Endodermal cell (in vitro differentiated cells): ENCODE measurements at regions not wholly inside any gene's neighbourhood (a gene's known extent, or its start where the extent isn't known, plus 50 kb on each side); places are given as distances from the start of the nearest gene placed in this dataset.

Source experiments
- DNase-seq: peaks from one replicate; pipeline ENCODE4 v3.0.0-alpha.2; 2017
- H3K27ac ChIP-seq: 2 replicates; pipeline ENCODE4 v1.5.1; 2013; ENCODE audit warnings: mild to moderate bottlenecking, low read depth, low read length, moderate library complexity
- H3K27me3 ChIP-seq: 2 replicates; pipeline ENCODE4 v1.6.1; 2013; ENCODE audit warnings: mild to moderate bottlenecking, low read length, moderate library complexity; ENCODE audit not compliant: insufficient read depth, control insufficient read depth, poor library complexity, severe bottlenecking
- H3K36me3 ChIP-seq: 2 replicates; pipeline ENCODE4 v1.7.0; 2013; ENCODE audit warnings: mild to moderate bottlenecking, low read length, moderate library complexity; ENCODE audit not compliant: control insufficient read depth, insufficient read depth
- H3K4me1 ChIP-seq: one replicate; pipeline ENCODE4 v1.7.0; 2013; ENCODE audit warnings: low read length; ENCODE audit not compliant: control insufficient read depth, insufficient read depth
- H3K4me3 ChIP-seq: 2 replicates; pipeline ENCODE4 v1.5.1; 2013; ENCODE audit warnings: mild to moderate bottlenecking, low read length, moderate library complexity
- H3K9ac ChIP-seq: 2 replicates; pipeline ENCODE4 v1.6.1; 2013; ENCODE audit warnings: mild to moderate bottlenecking, low read length, moderate library complexity; ENCODE audit not compliant: poor library complexity, severe bottlenecking; ENCODE audit errors: extremely low read depth
- H3K9me3 ChIP-seq: 2 replicates; pipeline ENCODE4 v1.6.1; 2013; ENCODE audit warnings: mild to moderate bottlenecking, low read length, moderate library complexity; ENCODE audit not compliant: control insufficient read depth
- H3K27ac Mint-ChIP-seq: 2 replicates; pipeline ENCODE4 v1.8.0; 2020; ENCODE audit warnings: mixed read lengths
- H3K27me3 Mint-ChIP-seq: 2 replicates; pipeline ENCODE4 v1.8.0; 2021; ENCODE audit warnings: mild to moderate bottlenecking, mixed read lengths; ENCODE audit not compliant: insufficient read depth
- H3K36me3 Mint-ChIP-seq: 2 replicates; pipeline ENCODE4 v1.8.0; 2020; ENCODE audit warnings: low read depth, mixed read lengths
- H3K4me1 Mint-ChIP-seq: 2 replicates; pipeline ENCODE4 v1.8.0; 2020; ENCODE audit warnings: mixed read lengths
- H3K4me3 Mint-ChIP-seq: 2 replicates; pipeline ENCODE4 v1.8.0; 2020; ENCODE audit warnings: mild to moderate bottlenecking, moderate library complexity, mixed read lengths
- H3K9me3 Mint-ChIP-seq: 2 replicates; pipeline ENCODE4 v1.8.0; 2020; ENCODE audit warnings: mild to moderate bottlenecking, mixed read lengths
- WGBS, 2 experiments: methylation state at CpG; one replicate each; pipeline versions ENCODE4 v1.1.5 to v1.1.7; 2013; ENCODE audit warnings: missing lambda C conversion rate in 2 of 2, mixed read lengths in 1 of 2; ENCODE audit not compliant: insufficient coverage in 1 of 2, insufficient read length in 1 of 2; 5-methylcytosine and 5-hydroxymethylcytosine counted together
- TF ChIP-seq, protein P1 (sequence below): fragments of 200-600 bp; sonication (generic); conservative IDR thresholded peaks from 2 replicates; pipeline ENCODE4 v1.5.0; 2021; ENCODE audit warnings: antibody characterized with exemption, mild to moderate bottlenecking

- DNase-seq: no peak
Measured at GRCh38 chr14:81890020-81890419, 356.4 kb upstream of the SEL1L start.

DNA sequence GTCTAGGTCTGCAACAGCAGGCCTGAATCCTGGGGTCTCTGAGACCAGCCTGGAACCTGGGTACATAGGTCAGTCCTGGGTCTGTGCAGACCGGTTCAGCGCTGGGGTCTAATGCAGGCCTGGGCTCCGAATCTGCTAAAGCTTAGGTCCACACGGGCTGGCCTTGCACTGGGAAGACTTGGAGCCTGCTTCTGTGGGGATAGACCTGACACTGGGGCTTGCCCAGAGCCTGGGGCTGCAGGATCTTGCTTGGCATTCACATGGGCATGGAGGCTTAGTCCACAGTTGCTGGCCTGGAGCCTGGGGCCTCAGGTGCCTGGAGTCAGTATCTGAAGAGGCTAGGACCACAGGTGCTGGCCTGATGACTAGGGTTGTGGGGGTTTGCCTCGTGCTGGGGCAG is 369.8 kb upstream of the SEL1L start:
- Mint-ChIP-seq H3K4me1 (no peaks in the 10 kb centered on the region), H3K9me3 (peaks cover 28% of the 10 kb centered on the region), H3K27ac (no peak overlapping the region), H3K27me3 (no peaks in the 10 kb centered on the region), H3K36me3 (no peaks in the 10 kb centered on the region), H3K4me3 (no peak overlapping the region)
- 85% methylated on average over 5 of the region's 5 CpGs; no CpG with 5 or more reads in 1 of the 2 experiments for WGBS, 2 experiments
- Histone ChIP-seq H3K9me3 (peaks cover 10% of the 10 kb centered on the region), H3K36me3 (no peaks in the 10 kb centered on the region), H3K27ac (no peak overlapping the region), H3K4me3 (no peak overlapping the region), H3K27me3 (no peaks in the 10 kb centered on the region), H3K9ac (no peak overlapping the region), H3K4me1 (no peaks in the 10 kb centered on the region)
- TF ChIP-seq, protein P1, sequence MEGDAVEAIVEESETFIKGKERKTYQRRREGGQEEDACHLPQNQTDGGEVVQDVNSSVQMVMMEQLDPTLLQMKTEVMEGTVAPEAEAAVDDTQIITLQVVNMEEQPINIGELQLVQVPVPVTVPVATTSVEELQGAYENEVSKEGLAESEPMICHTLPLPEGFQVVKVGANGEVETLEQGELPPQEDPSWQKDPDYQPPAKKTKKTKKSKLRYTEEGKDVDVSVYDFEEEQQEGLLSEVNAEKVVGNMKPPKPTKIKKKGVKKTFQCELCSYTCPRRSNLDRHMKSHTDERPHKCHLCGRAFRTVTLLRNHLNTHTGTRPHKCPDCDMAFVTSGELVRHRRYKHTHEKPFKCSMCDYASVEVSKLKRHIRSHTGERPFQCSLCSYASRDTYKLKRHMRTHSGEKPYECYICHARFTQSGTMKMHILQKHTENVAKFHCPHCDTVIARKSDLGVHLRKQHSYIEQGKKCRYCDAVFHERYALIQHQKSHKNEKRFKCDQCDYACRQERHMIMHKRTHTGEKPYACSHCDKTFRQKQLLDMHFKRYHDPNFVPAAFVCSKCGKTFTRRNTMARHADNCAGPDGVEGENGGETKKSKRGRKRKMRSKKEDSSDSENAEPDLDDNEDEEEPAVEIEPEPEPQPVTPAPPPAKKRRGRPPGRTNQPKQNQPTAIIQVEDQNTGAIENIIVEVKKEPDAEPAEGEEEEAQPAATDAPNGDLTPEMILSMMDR: no peak
- DNase-seq: no peak

More at GRCh38 chr14:81890020-81890419, 356.4 kb upstream of the SEL1L start:
- Histone ChIP-seq H3K36me3 (no peaks in the 10 kb centered on the region), H3K4me3 (no peak overlapping the region), H3K9me3 (no peaks in the 10 kb centered on the region), H3K27me3 (no peaks in the 10 kb centered on the region), H3K9ac (no peak overlapping the region), H3K4me1 (no peaks in the 10 kb centered on the region), H3K27ac (no peak overlapping the region)
- H3K27me3 Mint-ChIP-seq: no peaks in the 10 kb centered on the region
- no peaks in the 10 kb centered on the region for H3K9me3 Mint-ChIP-seq
- TF ChIP-seq, protein P1: no peak
- H3K4me1 Mint-ChIP-seq: no peaks in the 10 kb centered on the region
- H3K4me3 Mint-ChIP-seq: no peak overlapping the region
- H3K36me3 Mint-ChIP-seq: no peaks in the 10 kb centered on the region
- H3K27ac Mint-ChIP-seq: no peak overlapping the region
- 88% methylated on average over 1 of the region's 1 CpG; no CpG with 5 or more reads in 1 of the 2 experiments for WGBS, 2 experiments

DNA sequence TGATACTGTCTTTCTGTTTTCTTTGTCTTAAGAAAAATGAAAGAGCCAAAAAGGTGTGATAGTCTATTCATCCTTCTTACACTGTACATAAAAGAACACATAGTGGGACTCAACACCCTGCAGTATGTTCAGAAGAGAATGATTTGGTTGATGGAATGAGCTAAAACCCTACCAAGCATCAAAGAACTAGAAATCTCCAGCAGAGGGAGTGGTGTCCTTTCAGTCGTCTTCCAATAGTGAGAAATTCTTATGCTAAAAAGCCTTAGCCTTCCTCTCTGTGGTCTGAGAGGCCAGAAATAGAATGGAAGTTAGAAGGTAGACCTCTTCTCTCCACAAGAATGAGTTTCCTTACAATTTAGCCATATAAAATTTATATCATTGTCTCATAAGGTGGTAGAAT is 393.4 kb upstream of the SEL1L start:
- TF ChIP-seq, protein P1: peak; percentile 78
- no peaks in the 10 kb centered on the region for H3K27me3 ChIP-seq
- Mint-ChIP-seq H3K27ac (no peak overlapping the region), H3K36me3 (no peaks in the 10 kb centered on the region), H3K4me1 (peaks cover 1% of the 10 kb centered on the region), H3K4me3 (no peak overlapping the region), H3K27me3 (no peaks in the 10 kb centered on the region), H3K9me3 (no peaks in the 10 kb centered on the region)
- H3K9ac ChIP-seq: no peak overlapping the region
- H3K4me1 ChIP-seq: no peaks in the 10 kb centered on the region
- H3K4me3 ChIP-seq: no peak overlapping the region
- H3K9me3 ChIP-seq: no peaks in the 10 kb centered on the region
- H3K27ac ChIP-seq: no peak overlapping the region
- DNase-seq: no peak
- no peaks in the 10 kb centered on the region for H3K36me3 ChIP-seq
- WGBS, 2 experiments: 13 to 20% methylated on average over 1 of the region's 1 CpG
